ENCODE measurements at regions not wholly inside any gene's neighbourhood (a gene's known extent, or its start where the extent isn't known, plus 50 kb on each side); places are given as distances from the start of the nearest gene placed in this dataset.

DNA sequence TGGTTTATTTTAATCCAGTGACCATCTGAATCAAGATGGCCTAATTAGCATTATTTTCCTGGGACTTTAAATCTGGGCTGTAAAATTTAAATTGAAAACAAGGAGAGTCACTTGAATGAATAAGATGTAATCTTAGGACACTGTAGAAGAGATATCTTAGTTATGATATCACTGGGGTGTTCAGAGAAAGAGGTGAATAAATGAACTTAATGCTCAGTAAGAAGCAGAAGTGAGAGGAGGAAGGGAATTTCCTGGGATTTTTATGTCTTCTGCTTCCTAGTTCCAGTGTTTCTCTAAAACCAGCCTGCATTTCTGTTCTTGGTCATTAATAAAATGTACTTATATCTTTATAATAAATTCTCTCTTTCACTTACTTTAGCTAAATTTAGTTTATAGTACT lies 136.8 kb upstream of the PTPRK start:
- DNase-seq (ENCODE audit: extremely low read depth, low read depth): no peak
- TF ChIP-seq, protein P1, sequence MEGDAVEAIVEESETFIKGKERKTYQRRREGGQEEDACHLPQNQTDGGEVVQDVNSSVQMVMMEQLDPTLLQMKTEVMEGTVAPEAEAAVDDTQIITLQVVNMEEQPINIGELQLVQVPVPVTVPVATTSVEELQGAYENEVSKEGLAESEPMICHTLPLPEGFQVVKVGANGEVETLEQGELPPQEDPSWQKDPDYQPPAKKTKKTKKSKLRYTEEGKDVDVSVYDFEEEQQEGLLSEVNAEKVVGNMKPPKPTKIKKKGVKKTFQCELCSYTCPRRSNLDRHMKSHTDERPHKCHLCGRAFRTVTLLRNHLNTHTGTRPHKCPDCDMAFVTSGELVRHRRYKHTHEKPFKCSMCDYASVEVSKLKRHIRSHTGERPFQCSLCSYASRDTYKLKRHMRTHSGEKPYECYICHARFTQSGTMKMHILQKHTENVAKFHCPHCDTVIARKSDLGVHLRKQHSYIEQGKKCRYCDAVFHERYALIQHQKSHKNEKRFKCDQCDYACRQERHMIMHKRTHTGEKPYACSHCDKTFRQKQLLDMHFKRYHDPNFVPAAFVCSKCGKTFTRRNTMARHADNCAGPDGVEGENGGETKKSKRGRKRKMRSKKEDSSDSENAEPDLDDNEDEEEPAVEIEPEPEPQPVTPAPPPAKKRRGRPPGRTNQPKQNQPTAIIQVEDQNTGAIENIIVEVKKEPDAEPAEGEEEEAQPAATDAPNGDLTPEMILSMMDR (IDR thresholded peaks at IDR 0.05; ENCODE audit: low read depth, low read length): no peak

DNA sequence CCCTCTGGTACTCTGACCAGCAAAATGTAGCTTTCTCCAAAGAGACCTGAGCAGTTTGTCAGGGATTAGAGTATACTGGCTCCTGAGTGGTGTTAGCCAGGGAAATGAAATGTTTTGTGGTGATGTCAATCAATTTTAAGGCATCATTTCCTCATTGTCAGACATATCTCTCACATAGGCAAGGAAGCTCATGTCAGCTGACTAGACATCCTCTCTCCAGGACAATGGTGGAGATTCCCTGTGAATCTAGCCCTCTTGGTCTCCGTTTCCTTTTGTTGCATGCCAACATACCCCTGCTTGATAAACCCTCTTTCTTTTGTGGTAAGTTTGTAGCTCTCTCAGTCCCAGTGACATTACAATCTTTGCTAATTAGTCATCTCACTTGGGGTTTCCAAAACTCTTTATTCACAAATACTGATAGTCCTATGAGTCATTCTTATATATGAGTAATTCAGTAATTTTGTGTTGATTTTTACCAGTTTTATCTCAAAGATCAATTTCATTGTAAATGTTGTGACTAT lies 135.6 kb upstream of the PTPRK start:
- TF ChIP-seq, protein P1 (IDR thresholded peaks at IDR 0.05; ENCODE audit: low read depth, low read length): no peak
- DNase-seq (ENCODE audit: extremely low read depth, low read depth): peak; percentile 27

DNA sequence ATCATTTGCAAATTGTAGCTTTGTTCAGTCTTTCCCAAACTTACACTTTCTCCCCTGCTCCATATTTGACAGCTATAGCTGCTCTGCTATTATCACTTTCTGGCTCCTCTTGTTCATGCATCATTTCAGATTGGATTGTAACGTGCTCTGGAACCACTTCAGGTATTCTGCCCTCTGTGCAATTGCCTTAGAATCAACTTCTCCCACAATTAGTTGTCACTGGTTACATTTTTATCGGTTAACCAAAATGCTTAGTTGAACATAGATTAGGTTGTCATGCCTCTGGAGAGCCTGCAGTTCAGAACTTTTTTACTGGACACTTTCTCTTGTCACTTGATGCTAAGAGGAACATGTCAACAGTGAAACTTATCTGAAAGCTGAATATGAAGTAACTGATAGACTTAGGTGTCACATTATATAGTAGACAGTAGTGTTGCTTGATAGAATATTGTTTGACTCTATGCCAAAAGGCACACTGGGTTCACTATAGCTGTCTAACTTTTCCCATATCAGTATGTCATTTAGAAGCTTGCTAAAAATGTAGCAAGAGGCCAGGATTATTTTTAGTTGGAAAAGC lies 127.7 kb upstream of the PTPRK start:
- TF ChIP-seq, protein P1 (IDR thresholded peaks at IDR 0.05; ENCODE audit: low read depth, low read length): no peak
- no peak for DNase-seq (ENCODE audit: extremely low read depth, low read depth)

DNA sequence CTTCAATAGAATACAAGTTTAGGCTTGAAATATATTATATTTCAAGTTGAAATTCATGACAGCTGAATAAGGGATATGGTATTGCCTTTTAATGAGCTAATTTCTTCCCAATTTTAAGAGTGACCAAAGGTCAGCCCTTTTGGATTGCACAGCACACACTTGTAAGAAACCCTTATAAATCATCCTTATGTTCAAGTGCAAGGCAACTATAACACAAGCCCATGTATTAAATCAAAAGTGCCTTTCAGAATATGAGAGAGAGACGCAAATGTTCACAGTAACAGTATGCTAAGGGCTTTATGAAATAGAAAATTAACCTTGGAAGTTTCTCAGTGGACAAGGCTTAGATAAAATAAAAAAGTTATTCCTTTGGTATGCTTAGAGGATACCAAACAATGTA lies 121.7 kb upstream of the PTPRK start:
- DNase-seq (ENCODE audit: extremely low read depth, low read depth): no peak
- TF ChIP-seq, protein P1 (IDR thresholded peaks at IDR 0.05; ENCODE audit: low read depth, low read length): no peak

DNA sequence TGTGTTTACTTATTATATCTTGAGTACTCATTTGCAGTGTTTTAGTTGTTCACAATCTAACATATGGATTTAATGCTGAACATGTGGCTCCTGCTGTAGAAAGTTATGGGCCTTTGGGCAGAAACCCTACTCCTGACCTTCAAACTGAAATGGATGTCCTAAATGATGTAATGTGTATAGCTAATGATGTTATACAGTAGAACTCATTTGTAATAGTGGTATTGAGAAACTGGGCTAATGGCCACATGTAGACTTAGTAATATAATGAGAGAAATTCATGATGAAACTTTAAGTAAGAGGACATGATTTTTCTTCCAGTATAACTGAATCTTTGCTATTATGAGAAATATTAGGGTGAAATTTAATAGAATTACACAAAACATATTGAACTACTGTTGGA lies 121.3 kb upstream of the PTPRK start:
- TF ChIP-seq, protein P1 (IDR thresholded peaks at IDR 0.05; ENCODE audit: low read depth, low read length): no peak

DNA sequence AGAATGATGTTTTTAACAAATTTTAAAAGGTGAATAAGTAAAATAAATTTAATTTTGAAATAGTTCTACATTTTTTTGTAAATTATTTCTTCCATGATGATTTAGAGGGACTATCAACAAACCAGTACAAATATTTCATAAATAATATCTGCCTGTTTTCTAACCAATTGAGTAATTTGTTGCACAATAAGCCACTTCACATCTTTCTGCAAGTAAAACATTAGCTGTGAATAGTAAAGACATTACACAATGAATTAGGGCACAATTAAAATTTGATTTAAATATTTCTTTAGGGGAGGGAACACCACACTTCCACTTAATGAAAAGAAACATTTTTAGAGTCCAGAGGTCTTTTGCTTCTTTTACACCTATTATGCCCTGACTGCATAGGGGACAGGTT lies 118.4 kb upstream of the PTPRK start:
- no peak for DNase-seq (ENCODE audit: extremely low read depth, low read depth)
- TF ChIP-seq, protein P1 (IDR thresholded peaks at IDR 0.05; ENCODE audit: low read depth, low read length): no peak

More for the DNA sequence above, 121.3 kb upstream of the PTPRK start:
- DNase-seq (ENCODE audit: extremely low read depth, low read depth): peak; percentile 63

DNA sequence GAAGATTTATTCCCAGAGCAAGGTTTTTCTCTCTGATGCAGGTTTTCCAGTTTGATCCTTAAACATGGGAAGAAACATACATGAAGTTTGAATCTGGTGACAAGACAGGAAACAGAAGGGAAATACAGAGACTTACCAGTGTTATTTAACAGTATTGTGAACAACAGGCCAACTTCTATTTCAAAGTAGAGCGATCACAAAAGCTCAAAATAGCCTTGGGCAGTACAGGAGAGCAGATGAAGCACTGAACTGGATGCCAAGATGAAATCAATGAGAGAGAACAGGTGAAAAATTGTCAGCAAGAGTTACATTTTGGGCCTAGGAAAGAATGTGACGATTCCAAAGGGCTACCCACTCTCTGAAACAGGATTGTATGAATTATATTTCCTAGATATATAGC lies 114.8 kb upstream of the PTPRK start:
- no peak for DNase-seq (ENCODE audit: extremely low read depth, low read depth)
- TF ChIP-seq, protein P1 (IDR thresholded peaks at IDR 0.05; ENCODE audit: low read depth, low read length): no peak

Data from AG09319 (cell line).